Stimulated activated CD8-positive, alpha-beta memory T cell treated with anti-CD3 and anti-CD28 coated beads, Interleukin-7, amount 100 ng/mL, for 24 hours (primary cell): ENCODE measurements at regions not wholly inside any gene's neighbourhood (a gene's known extent, or its start where the extent isn't known, plus 50 kb on each side); places are given as distances from the start of the nearest gene placed in this dataset.

Experiments used
- DNase-seq: peaks from one replicate; pipeline ENCODE4 v3.0.0-alpha.2; 2020; ENCODE audit warnings: low read depth

DNA sequence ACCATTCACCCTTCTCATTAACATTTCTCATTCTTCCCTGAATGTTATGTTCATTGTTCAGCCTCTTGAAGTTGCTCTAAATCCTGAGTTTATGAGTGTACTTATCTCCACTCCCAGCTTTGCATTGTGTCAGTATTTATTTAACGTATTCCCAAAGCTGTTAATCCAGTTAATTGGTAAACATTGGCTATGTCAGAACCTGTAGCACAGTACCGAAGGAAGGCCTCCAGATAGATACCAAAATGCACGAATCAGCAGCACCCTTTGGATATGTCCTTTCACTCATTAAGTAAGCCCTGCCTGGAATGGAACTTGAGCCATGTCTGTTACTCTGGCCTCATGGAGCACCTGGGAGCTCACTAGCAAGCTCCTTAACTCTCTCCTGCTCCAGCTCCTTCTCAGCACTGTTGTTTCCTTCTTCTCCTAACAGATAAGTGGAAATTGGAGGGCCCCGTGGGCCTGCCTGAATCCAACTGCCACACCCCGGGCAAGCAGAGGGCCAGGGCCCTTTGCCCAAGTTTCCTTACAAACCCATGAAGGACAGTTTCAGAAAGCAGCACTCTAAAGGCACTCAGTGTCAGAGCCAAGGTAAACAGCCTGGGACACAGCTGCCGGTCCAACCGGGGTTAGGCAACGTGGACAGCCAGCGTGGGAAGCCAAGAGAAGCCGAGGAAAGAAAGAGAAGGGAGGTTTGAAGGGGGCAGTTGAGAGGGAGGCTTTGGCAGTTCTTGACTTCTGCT, 155.0 kb upstream of the SERP2 start:
- DNase-seq, result no peak

- no peak for DNase-seq
Observed at GRCh38 chr13:44219577-44220548, 153.8 kb upstream of the SERP2 start.

GRCh38 chr13:44220948-44221347, 152.7 kb upstream of the SERP2 start:
- no peak for DNase-seq

DNA sequence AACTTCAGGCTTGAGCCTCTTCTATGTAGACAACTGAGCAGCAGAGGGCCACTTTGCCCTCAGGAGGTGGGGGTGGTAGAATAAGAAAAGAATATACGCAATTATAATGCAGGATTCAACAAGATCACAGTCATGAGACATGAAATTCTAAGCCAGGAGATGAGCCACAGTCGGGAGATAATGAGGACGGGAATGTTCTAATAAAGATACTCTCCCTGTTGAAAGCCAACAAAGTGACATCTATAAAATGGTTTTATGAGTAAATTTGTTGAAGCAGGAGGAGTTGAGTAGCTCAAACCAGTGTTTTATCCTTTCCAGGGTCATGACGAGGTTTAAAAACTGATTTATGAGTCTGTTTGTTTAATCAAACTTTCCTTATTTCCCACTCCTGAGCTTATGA, 152.0 kb upstream of the SERP2 start:
- DNase-seq, result no peak

GRCh38 chr13:44223770-44224444, 149.7 kb upstream of the SERP2 start:
- DNase-seq, result no peak

DNA sequence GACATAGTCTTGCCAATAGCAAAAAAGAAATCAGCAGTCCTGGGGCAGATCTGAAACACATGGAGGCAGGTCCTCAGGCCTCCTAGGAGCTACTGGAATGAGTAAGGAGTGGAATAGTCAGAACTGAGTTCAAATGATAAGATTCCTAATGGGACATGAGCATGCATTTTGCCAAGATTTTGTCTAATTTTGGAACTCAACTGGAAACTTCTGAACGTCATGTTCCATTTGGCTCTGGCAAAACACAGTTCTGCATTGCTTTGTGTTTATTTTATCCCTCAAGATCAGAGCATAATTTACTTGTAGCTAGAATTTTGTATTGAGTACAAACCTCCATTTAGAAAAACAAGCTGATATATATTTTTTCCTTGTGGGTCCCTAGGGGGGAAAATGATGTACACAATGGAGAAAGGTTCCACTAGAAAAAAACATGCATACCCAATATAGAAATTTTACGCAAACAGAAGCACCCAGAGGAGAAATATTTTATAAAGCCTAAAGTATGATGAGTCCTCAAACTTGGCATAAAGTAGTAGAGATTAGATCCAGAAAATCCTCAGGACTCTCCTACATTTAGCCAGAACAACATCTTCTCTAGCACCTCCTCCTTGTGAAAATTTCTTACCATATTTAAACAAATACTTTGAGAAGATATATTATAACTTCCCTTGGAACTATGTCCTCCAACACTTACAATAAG, 149.0 kb upstream of the SERP2 start:
- no peak for DNase-seq

GRCh38 chr13:44229371-44230030, 144.1 kb upstream of the SERP2 start:
- no peak for DNase-seq

DNA sequence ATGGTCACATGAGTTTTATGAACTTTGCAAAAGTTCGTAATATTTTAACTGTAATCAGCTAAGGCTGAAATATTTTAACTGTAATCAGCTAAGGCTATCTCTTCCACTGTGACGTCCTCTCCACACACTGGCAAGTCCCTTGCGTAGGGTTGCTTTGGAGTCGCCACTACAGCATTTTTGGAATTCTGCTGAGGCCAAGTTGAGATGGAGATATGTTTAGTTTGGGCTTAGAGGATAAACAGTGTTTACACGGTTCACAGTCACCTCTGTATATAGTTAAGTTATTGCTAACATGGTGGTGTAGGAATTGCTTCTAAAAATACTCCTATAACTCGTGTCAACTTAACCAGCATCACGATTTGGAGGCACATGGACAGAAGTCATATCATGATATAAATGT, 143.6 kb upstream of the SERP2 start:
- no peak for DNase-seq

GRCh38 chr13:44230736-44231135, 142.9 kb upstream of the SERP2 start:
- no peak for DNase-seq

- no peak for DNase-seq
Observed at GRCh38 chr13:44231786-44232516, 141.7 kb upstream of the SERP2 start.

- DNase-seq, result no peak
Observed at GRCh38 chr13:44232774-44233173, 140.8 kb upstream of the SERP2 start.

DNA sequence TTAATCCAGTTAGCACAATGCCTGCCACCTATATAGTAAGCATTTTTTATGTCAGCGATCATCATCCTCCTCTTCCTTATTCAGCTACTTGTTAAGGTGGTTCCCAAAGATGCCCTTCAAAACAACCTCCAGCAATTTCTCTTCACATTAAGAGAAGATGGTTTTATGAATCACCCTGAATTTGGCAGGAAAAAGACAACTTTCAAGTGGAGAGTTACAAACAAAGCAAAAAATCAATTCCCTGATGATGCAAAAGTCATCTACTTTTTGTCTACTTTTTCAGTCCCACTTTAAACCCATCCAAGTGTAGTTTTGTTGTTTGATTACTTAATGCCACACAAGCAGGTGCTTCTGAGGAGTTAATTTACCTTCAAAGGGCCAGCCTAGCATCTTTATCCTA, 139.1 kb upstream of the SERP2 start:
- no peak for DNase-seq

DNA sequence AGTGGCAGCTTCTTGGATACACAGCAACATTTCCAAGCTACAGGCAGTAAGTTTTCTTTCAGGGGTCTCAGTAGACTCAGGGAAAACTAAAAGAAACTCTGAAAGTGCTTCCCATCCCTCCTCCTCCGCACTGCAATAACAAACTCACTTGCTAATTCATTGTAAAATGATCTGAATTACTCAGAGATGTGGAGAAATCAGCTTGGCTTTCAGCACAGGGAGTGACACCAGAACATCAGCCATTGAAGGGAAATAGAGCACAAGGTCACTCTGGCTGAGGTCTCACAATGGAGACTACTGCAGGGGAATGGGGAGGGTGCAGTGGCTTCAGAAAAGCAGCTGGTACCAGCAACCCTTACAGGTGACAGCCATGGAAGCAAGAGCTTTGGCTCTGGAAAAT, 137.3 kb upstream of the SERP2 start:
- DNase-seq, result no peak

- no peak for DNase-seq
Observed at GRCh38 chr13:44236801-44237207, 136.8 kb upstream of the SERP2 start.

- no peak for DNase-seq
Observed at GRCh38 chr13:44237276-44237767, 136.3 kb upstream of the SERP2 start.

- no peak for DNase-seq
Observed at GRCh38 chr13:44237881-44238421, 135.7 kb upstream of the SERP2 start.

DNA sequence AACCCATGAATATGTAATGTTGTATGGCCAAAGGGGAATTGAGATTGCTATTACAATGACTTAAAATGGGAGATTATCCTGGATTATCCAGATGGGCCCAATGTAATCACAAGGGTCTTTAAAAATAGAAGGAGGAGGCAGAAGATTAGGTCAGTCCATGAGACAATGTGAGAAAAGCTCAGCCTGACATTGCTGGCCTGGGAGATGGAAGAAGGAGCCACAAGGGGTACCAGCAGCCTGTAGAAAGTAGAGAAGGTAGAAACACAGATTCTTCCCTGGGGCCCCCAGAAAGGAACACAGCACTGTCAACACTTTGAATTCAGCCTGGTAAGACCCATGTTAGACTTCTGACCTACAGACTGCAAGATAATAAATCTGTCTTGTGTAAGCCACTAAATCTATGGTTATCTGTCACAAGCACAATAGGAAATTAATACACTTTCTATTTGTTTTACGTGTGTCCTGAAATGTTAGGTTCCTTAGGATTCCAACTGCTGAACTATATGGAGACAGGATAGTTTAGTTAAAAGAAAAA, 132.9 kb upstream of the SERP2 start:
- no peak for DNase-seq

GRCh38 chr13:44241638-44242037, 132.0 kb upstream of the SERP2 start:
- no peak for DNase-seq

DNA sequence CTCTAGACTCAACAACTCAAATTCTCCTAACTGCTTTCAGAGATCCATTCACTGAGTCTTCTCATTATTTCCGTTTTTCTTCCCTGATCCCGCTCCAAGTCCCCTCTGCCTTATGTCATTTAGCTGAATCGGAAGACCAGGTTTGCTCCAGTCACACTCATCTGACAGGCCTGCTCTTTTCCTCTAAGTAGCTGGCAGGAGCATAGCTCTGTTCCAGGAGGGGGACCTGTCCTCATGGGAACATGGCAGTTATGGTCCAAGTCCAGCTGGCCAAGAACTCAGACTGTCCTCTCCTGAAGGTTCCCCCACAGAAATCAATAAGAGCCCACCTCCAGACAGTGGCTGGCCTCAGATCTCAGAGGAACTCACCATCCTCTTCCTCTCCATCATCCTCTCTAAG, 130.9 kb upstream of the SERP2 start:
- DNase-seq, result no peak
